Common myeloid progenitor, CD34-positive (primary cell): ENCODE measurements at regions not wholly inside any gene's neighbourhood (a gene's known extent, or its start where the extent isn't known, plus 50 kb on each side); places are given as distances from the start of the nearest gene placed in this dataset.

Source experiments
- CTCF ChIA-PET: fragments of 350-600 bp; sonication (Branson Sonifier 250); formaldehyde crosslinking; loops from one replicate; lab custom pipeline; 2021; ENCODE audit warnings: antibody characterized with exemption; lab: Charles Lee
- POLR2A ChIA-PET: fragments of 350-600 bp; sonication (Branson Sonifier 250); formaldehyde crosslinking; loops from one replicate; lab custom pipeline; 2021; ENCODE audit warnings: antibody characterized with exemption; lab: Charles Lee
- DNase-seq, 3 donors: peaks; one replicate each; pipeline versions ENCODE4 v3.0.0 to v3.0.0-alpha.2; 2013
- H3K27ac ChIP-seq, 2 experiments: 1 replicate in 1 of 2; 2 replicates in 1 of 2; pipeline ENCODE4 v1.7.0; 2013; ENCODE audit warnings: inconsistent platforms in 2 of 2, low read length in 2 of 2, mild to moderate bottlenecking in 2 of 2, low read depth in 1 of 2, moderate library complexity in 1 of 2; ENCODE audit not compliant: severe bottlenecking in 2 of 2, insufficient read depth in 1 of 2, poor library complexity in 1 of 2
- H3K27me3 ChIP-seq, 5 experiments: replicated peaks in 2 of 5; 1 replicate in 3 of 5; 2 replicates in 2 of 5; pipeline versions ENCODE4 v1.6.1 to v1.7.0; 2013; ENCODE audit warnings: low read length in 4 of 5, mild to moderate bottlenecking in 2 of 5, moderate library complexity in 2 of 5, inconsistent platforms in 1 of 5; ENCODE audit not compliant: insufficient read depth in 5 of 5, control insufficient read depth in 4 of 5
- H3K36me3 ChIP-seq, 4 experiments: 1 replicate in 2 of 4; 2 replicates in 2 of 4; pipeline versions ENCODE4 v1.6.1 to v1.7.0; 2013; ENCODE audit warnings: low read length in 3 of 4, control low read depth in 1 of 4, mild to moderate bottlenecking in 1 of 4; ENCODE audit not compliant: control insufficient read depth in 4 of 4, insufficient read depth in 4 of 4
- H3K4me1 ChIP-seq, 4 experiments: 1 replicate in 3 of 4; 2 replicates in 1 of 4; pipeline versions ENCODE4 v1.6.1 to v1.7.1; 2013; ENCODE audit warnings: low read length in 3 of 4, mild to moderate bottlenecking in 3 of 4, control low read depth in 1 of 4, inconsistent platforms in 1 of 4, moderate library complexity in 1 of 4; ENCODE audit not compliant: control insufficient read depth in 4 of 4, insufficient read depth in 4 of 4; ENCODE audit errors: control extremely low read depth in 1 of 4
- H3K4me3 ChIP-seq, 7 experiments: 1 replicate in 4 of 7; 2 replicates in 3 of 7; pipeline versions ENCODE4 v1.5.1 to v1.7.0; 2013; ENCODE audit warnings: mild to moderate bottlenecking in 7 of 7, low read length in 6 of 7, moderate library complexity in 6 of 7, inconsistent platforms in 2 of 7, low read depth in 2 of 7, control low read depth in 1 of 7; ENCODE audit not compliant: insufficient read depth in 4 of 7, control insufficient read depth in 1 of 7; ENCODE audit errors: extremely low read depth in 1 of 7
- H3K9me3 ChIP-seq, 5 experiments: 1 replicate in 4 of 5; 2 replicates in 1 of 5; pipeline versions ENCODE4 v1.6.1 to v1.7.1; 2013; ENCODE audit warnings: low read length in 4 of 5, mild to moderate bottlenecking in 2 of 5, inconsistent platforms in 1 of 5, low read depth in 1 of 5, moderate library complexity in 1 of 5; ENCODE audit not compliant: control insufficient read depth in 4 of 5, insufficient read depth in 2 of 5; ENCODE audit errors: control extremely low read depth in 1 of 5
- WGBS: methylation state at CpG from one replicate; pipeline ENCODE4 v1.1.5; 2013; ENCODE audit not compliant: insufficient coverage; 5-methylcytosine and 5-hydroxymethylcytosine counted together

DNA sequence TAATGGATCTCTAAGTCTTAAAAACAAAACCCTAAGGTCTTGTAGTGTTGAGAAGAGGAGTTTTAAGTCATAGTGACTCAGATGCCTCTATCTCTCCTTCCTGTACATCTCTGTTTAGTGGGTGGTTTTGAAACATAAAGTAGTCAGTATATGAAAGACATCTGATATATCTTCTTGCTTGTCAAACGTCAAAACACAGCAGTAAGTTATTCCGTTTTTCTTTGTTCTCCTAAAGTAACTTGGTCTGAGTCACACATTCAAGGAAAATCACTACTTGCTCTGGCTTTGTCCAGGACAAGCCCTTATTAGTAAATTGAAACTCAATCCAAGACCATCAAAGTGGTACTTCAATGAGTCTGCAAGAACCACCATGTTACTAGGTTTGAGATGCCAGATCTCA is 1172.5 kb downstream of the BCL11B start:
- 95% methylated on average over 2 of the region's 2 CpGs for WGBS
- no peaks in the 10 kb centered on the region for H3K4me1 ChIP-seq
- H3K36me3 ChIP-seq = no peaks in the 10 kb centered on the region
- H3K9me3 ChIP-seq = no peaks in the 10 kb centered on the region
- ChIA-PET CTCF (no interaction called here), POLR2A (no interaction called here)
- no peak overlapping the region for H3K27ac ChIP-seq
- no peak for DNase-seq
- peaks cover 0 to 2% (median 0%) of the 10 kb centered on the region in 5 experiments for H3K27me3 ChIP-seq
- no peak overlapping the region for H3K4me3 ChIP-seq

DNA sequence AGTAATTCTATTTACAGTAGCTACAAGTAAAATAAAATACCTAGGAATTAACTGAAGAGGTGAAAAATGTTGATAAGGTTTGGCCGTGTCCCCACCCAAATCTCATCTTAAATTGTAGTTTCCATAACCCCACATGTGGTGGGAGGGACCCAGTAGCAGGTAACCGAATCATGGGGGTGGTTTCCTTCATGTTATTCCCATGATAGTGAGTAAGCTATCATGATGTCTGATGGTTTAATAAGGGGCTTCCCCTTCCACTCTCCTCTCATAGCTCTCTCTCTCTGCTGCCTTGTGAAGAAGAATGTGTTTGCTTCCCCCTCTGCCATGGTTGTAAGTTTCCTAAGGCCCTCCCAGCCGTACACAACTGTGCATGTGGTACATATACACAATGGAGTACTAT is 1170.7 kb downstream of the BCL11B start:
- ChIA-PET POLR2A (no interaction called here), CTCF (interaction anchor here (1.3 kb wide), 1 partner anchor 11 kb away, joined by 3 read pairs; no protein-coding TSS in a partner anchor)
- peaks cover 0 to 2% (median 0%) of the 10 kb centered on the region in 5 experiments for H3K27me3 ChIP-seq
- H3K4me3 ChIP-seq = no peak overlapping the region
- DNase-seq = no peak
- no peak overlapping the region for H3K27ac ChIP-seq
- WGBS = 100% methylated on average over 1 of the region's 3 CpGs
- H3K4me1 ChIP-seq = no peaks in the 10 kb centered on the region
- H3K9me3 ChIP-seq = no peaks in the 10 kb centered on the region
- H3K36me3 ChIP-seq = no peaks in the 10 kb centered on the region

DNA sequence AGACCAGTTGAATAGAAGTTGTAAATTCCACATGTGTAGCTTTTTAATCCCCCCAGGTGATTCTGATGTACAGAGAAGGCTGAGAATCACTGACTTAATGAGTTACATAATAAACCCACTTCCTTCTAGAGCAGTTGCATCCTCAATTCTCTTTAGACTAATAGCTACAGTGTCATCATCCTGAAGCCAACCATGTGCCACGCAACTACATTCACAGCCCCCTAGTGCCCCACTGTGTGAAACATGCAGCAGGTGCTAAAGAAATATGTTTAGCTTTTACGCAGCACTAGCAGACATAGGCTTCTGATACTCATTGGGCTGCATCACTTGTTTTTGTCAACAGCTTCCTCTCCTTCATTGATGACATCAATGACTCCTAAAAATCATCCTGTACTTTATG is 1168.3 kb downstream of the BCL11B start:
- CTCF ChIA-PET = no interaction called here
- Histone ChIP-seq H3K27ac (no peak overlapping the region), H3K4me3 (no peak overlapping the region), H3K9me3 (no peaks in the 10 kb centered on the region), H3K4me1 (no peaks in the 10 kb centered on the region), H3K27me3 (peaks cover 0 to 2% (median 0%) of the 10 kb centered on the region in 5 experiments), H3K36me3 (no peaks in the 10 kb centered on the region)
- 93% methylated on average over 2 of the region's 2 CpGs for WGBS
- no peak for DNase-seq
- POLR2A ChIA-PET = no interaction called here

DNA sequence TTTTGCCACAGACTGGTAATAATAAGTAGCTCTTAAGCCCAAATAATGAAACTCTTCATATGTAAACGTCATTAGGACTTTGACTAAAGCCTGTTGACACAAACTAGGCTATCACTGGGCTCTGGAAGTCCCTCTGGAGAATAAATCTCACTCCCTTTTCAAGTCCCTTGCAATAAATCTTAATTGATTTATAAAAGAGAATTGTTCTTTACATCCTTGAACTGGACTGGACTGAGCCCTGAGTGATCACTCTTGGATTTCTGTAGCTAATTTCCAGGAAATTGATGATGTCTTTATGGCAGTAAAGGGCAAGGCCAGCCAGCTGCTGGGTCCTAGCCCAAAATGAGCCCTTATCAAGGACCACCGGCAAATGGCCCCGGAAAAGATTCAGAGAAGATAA is 1162.7 kb downstream of the BCL11B start:
- WGBS = no CpG with 5 or more reads among the region's 3 CpGs
- POLR2A ChIA-PET = no interaction called here
- CTCF ChIA-PET = no interaction called here

DNA sequence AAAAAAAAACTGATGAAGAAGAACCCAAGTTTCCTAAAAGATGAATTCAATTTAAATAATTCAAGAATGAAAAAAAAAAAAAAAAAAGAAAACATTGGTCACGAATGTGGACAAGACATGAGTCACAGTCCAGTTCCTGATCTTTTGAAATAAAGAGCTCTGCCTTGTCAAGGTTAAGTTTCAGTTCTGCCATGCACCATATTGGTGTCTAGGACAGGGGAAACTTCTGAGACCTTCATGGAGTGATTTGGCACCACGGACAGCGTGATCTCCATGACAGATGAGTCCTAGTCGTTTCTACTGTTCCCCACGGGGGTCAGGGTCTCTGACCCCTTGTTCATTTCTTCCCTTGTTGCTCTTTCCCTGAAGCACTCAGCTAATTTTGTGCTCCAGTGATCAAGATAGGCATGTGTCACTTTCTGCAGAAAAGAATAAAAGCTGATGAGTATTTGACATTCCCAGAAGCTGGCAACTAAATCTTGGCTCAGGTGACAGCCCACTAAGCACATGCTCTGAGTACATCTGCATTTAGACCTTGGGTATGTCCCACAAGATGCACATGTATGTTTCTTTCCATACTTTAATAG is 1159.7 kb downstream of the BCL11B start:
- Histone ChIP-seq H3K27ac (no peak overlapping the region), H3K9me3 (no peaks in the 10 kb centered on the region), H3K27me3 (peaks cover 0 to 10% (median 0%) of the 10 kb centered on the region in 5 experiments), H3K4me1 (no peaks in the 10 kb centered on the region), H3K36me3 (no peaks in the 10 kb centered on the region), H3K4me3 (no peak overlapping the region)
- POLR2A ChIA-PET = interaction anchor here (1.0 kb wide), 1 partner anchor 29 kb away, joined by 3 read pairs; no protein-coding TSS in a partner anchor
- DNase-seq = no peak
- 76% methylated on average over 5 of the region's 5 CpGs for WGBS
- CTCF ChIA-PET = interaction anchor here (1.4 kb wide), 1 partner anchor 11 kb away, joined by 3 read pairs; no protein-coding TSS in a partner anchor

More for the DNA sequence above, 1162.7 kb downstream of the BCL11B start:
- Histone ChIP-seq H3K27ac (no peak overlapping the region), H3K27me3 (peaks cover 0 to 10% (median 0%) of the 10 kb centered on the region in 5 experiments), H3K9me3 (no peaks in the 10 kb centered on the region), H3K4me1 (no peaks in the 10 kb centered on the region), H3K4me3 (no peak overlapping the region), H3K36me3 (no peaks in the 10 kb centered on the region)
- DNase-seq = no peak

DNA sequence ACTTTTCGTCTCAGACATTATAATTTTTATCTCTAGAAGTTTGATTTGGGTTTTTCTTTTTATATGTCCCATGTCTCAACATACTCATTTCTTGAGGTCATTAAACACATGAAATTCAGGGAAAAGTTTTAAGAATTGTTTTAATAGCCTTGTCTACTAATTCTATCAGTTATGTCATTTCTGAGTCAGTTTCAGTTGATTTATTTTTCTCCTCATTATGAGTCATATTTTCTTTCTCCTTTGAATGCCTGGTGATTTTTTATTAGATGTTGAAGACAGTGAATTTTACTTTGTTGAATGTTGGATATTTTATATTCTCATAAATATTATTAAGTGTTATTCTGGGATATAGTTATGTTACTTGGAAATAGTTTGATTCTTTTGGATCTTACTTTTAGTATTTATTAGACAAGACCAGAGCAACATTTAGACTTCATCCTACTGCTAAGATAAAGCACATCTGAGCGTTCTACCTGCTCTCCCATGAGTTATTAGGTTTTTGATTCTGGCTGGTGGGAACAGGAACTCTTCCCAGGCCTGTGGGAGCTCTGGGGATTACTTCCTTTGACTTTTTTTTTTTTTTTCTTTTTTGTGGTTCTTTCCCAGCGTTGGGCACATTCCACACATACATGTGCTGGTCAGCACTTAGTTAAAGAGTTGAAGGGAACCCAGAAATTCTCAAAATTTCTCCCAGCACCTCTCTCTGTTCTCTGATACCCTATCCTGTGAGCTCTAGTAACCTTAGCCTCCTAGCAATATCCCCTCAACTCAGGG is 1157.7 kb downstream of the BCL11B start:
- Histone ChIP-seq H3K27ac (no peak overlapping the region), H3K27me3 (peaks cover 0 to 8% (median 0%) of the 10 kb centered on the region in 5 experiments), H3K36me3 (no peaks in the 10 kb centered on the region), H3K9me3 (no peaks in the 10 kb centered on the region), H3K4me3 (no peak overlapping the region), H3K4me1 (no peaks in the 10 kb centered on the region)
- POLR2A ChIA-PET = interaction anchor here (0.6 kb wide), 1 partner anchor 588 kb away, joined by 3 read pairs; no protein-coding TSS in a partner anchor
- 25% methylated on average over 2 of the region's 3 CpGs for WGBS
- no peak for DNase-seq
- CTCF ChIA-PET = no interaction called here

DNA sequence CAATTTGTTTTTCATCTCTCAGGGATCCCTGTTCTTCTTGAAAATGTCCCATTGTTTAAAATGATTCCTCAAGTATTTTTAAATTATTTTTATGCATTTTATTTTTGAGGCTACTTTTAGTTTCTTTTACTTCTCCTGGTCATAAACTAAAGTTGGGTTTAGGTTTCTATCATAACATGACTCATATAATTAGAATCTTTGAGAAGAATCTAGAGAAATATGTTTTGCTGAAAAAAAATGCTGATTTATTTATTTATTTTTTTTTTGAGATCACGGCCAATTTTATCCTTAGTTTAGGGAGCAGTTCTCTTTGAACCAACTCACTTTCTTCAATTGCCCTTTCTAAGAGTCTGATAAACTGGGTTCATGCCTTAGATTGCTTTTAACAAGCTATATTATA is 1157.1 kb downstream of the BCL11B start:
- no peak for DNase-seq
- no peak overlapping the region for H3K27ac ChIP-seq
- no CpG with 5 or more reads among the region's 1 CpG for WGBS
- H3K4me3 ChIP-seq = no peak overlapping the region
- peaks cover 0 to 3% (median 0%) of the 10 kb centered on the region in 5 experiments for H3K9me3 ChIP-seq
- H3K36me3 ChIP-seq = no peaks in the 10 kb centered on the region
- ChIA-PET POLR2A (interaction anchor here (0.6 kb wide), 2 partner anchors 352 to 587 kb away, joined by 3 read pairs; no protein-coding TSS in a partner anchor), CTCF (no interaction called here)
- H3K27me3 ChIP-seq = peaks cover 0 to 4% (median 2%) of the 10 kb centered on the region in 5 experiments
- no peaks in the 10 kb centered on the region for H3K4me1 ChIP-seq
